ENCODE measurements at regions not wholly inside any gene's neighbourhood (a gene's known extent, or its start where the extent isn't known, plus 50 kb on each side); places are given as distances from the start of the nearest gene placed in this dataset.
"Not testable (repeated sequence)": the region's sequence is repeated elsewhere in the genome, so short reads cannot be mapped to it uniquely, and the experiment has no call there.

- ATAC-seq, result not testable (repeated sequence)
These were observed 50.6 kb upstream of the MYL10 start for GRCh38 chr7:101679653-101680173.

GRCh38 chr7:101680406-101681145 is 51.5 kb upstream of the MYL10 start:
- TF ChIP-seq OSR1 (CRISPR knock-in tag; IDR thresholded peaks at IDR 0.05), result no peak
- TF ChIP-seq ZFP3 (CRISPR knock-in tag; IDR thresholded peaks at IDR 0.05), result no peak
- TF ChIP-seq ESRRG (CRISPR knock-in tag; IDR thresholded peaks at IDR 0.05), result no peak
- TF ChIP-seq ZNF8 (CRISPR knock-in tag; IDR thresholded peaks at IDR 0.05), result no peak
- TF ChIP-seq TSHZ2 (CRISPR knock-in tag; IDR thresholded peaks at IDR 0.05), result no peak
- no peak for TF ChIP-seq SNAI2 (CRISPR knock-in tag; IDR thresholded peaks at IDR 0.05)
- TF ChIP-seq CSDC2 (CRISPR knock-in tag; IDR thresholded peaks at IDR 0.05), result no peak
- no peak for TF ChIP-seq ZNF70 (CRISPR knock-in tag; IDR thresholded peaks at IDR 0.05)
- no peak for TF ChIP-seq GLIS3 (CRISPR knock-in tag; IDR thresholded peaks at IDR 0.05)
- TF ChIP-seq CSRNP3 (CRISPR knock-in tag; IDR thresholded peaks at IDR 0.05), result no peak
- TF ChIP-seq TCF4 (CRISPR knock-in tag; IDR thresholded peaks at IDR 0.05; ENCODE audit: borderline replicate concordance), result no peak
- TF ChIP-seq PATZ1 (CRISPR knock-in tag; IDR thresholded peaks at IDR 0.05; ENCODE audit: borderline replicate concordance), result no peak
- no peak for TF ChIP-seq BACH2 (CRISPR knock-in tag; IDR thresholded peaks at IDR 0.05; ENCODE audit: borderline replicate concordance)
- no peak for TF ChIP-seq TOX (CRISPR knock-in tag; IDR thresholded peaks at IDR 0.05; ENCODE audit: borderline replicate concordance)
- TF ChIP-seq POU6F1 (CRISPR knock-in tag; IDR thresholded peaks at IDR 0.05; ENCODE audit: borderline replicate concordance, low read depth), result no peak
- no peak for TF ChIP-seq ARNTL (CRISPR knock-in tag; IDR thresholded peaks at IDR 0.05; ENCODE audit: borderline replicate concordance, low read depth)
- no peak for TF ChIP-seq PPARA (CRISPR knock-in tag; IDR thresholded peaks at IDR 0.05; ENCODE audit: borderline replicate concordance)
- TF ChIP-seq ISL1 (CRISPR knock-in tag; IDR thresholded peaks at IDR 0.05), result no peak

GRCh38 chr7:101681170-101682007 is 52.3 kb upstream of the MYL10 start:
- peak; percentile 98 for ATAC-seq
- peak; percentile 69; the same call in 1 of the 2 replicates for TF ChIP-seq TSHZ2 (CRISPR knock-in tag; IDR thresholded peaks at IDR 0.05)
- no peak for TF ChIP-seq GLIS3 (CRISPR knock-in tag; IDR thresholded peaks at IDR 0.05)
- peak; percentile 80 for TF ChIP-seq ZFP3 (CRISPR knock-in tag; IDR thresholded peaks at IDR 0.05)
- TF ChIP-seq ISL1 (CRISPR knock-in tag; IDR thresholded peaks at IDR 0.05), result peak; percentile 91
- TF ChIP-seq PATZ1 (CRISPR knock-in tag; IDR thresholded peaks at IDR 0.05; ENCODE audit: borderline replicate concordance), result peak; percentile 98; the same call in 1 of the 2 replicates
- no peak for TF ChIP-seq ZFP30 (CRISPR knock-in tag; IDR thresholded peaks at IDR 0.05)
- TF ChIP-seq CREB5 (CRISPR knock-in tag; IDR thresholded peaks at IDR 0.05; ENCODE audit: low read depth), result peak; percentile 53
- TF ChIP-seq SNAI2 (CRISPR knock-in tag; IDR thresholded peaks at IDR 0.05), result peak; percentile 81; the same call in 1 of the 2 replicates
- TF ChIP-seq TCF4 (CRISPR knock-in tag; IDR thresholded peaks at IDR 0.05; ENCODE audit: borderline replicate concordance), result peak; percentile 40; the same call in 1 of the 2 replicates
- TF ChIP-seq PPARA (CRISPR knock-in tag; IDR thresholded peaks at IDR 0.05; ENCODE audit: borderline replicate concordance), result no peak

More at GRCh38 chr7:101680406-101681145, 51.5 kb upstream of the MYL10 start:
- ATAC-seq, result peak; percentile 12
